ENCODE measurements at regions not wholly inside any gene's neighbourhood (a gene's known extent, or its start where the extent isn't known, plus 50 kb on each side); places are given as distances from the start of the nearest gene placed in this dataset.

DNA sequence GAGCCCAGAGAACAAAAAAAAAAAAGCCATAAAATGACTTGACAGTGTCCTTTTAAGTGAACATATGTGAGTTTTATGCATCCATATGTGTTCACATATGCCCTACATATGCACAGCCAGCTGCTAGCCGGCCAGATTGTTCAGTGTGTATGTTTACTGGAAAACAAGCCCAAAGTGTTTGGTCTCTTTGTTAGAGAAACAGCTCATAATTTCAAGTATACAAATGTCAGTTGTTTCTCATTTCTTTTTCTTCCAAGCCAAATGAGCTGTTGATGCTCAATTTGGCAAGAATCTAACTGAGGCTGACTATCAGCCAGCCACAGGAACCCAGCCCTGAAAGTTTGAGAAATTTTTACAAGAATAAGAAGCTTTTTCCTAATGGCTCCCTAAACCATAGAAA, 60.8 kb upstream of the TSPAN8 start (continued):
- TF ChIP-seq, protein P1, sequence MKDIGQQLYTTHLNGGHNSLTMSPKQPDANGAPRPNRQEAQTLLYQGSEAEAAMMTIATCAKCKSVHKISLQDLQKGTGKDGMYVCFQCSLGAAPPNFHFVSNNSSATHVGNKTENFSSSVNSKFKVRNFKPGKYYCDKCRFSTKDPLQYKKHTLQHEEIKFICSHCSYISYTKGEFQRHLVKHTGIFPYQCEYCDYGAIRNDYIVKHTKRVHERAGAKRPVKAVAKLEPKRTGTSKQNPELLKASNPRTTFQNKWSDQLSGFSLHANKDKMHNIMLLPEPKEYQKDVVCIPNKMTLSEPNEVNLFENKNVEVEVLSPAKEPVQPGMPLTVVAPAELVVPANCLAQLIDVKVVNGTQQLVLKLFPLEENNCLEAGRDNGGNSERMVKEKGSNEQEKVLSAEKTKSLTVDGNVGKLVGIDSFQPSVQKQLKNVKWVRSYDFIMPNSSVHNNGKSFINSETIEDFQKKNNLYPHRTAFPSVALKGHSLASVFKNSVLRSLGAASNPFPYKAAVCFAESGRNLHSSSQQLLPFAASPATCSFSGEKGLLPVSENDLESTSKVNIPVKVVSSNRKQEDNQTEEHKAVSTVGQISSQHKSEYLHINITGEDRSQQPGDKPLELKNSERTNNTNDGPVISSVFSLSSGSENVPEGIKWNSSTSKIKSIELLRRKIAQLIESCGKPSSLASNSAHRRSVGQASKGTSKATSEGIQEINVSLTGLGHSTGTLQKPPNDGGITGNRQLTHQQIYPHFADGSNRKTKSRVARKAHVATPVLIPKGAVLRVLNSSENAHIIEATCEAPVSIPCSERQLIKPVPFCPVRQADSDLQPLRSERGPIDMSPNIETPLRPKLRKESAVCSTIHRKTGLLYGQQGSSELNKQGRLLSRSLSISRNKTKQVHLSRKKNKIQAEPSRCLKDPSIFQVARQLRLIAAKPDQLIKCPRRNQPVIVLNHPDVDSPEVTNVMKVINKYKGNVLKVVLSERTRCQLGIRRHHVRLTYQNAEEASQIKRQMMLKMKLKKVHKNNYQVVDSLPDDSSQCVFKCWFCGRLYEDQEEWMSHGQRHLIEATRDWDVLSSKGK (CRISPR knock-in tag; IDR thresholded peaks at IDR 0.05): no peak
- no peak for TF ChIP-seq ZSCAN29 (IDR thresholded peaks at IDR 0.05)
- no peak for TF ChIP-seq ASH1L (IDR thresholded peaks at IDR 0.05; ENCODE audit: borderline replicate concordance, low read depth, partially characterized antibody)
- TF ChIP-seq, protein P2, sequence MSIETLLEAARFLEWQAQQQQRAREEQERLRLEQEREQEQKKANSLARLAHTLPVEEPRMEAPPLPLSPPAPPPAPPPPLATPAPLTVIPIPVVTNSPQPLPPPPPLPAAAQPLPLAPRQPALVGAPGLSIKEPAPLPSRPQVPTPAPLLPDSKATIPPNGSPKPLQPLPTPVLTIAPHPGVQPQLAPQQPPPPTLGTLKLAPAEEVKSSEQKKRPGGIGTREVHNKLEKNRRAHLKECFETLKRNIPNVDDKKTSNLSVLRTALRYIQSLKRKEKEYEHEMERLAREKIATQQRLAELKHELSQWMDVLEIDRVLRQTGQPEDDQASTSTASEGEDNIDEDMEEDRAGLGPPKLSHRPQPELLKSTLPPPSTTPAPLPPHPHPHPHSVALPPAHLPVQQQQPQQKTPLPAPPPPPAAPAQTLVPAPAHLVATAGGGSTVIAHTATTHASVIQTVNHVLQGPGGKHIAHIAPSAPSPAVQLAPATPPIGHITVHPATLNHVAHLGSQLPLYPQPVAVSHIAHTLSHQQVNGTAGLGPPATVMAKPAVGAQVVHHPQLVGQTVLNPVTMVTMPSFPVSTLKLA (conservative IDR thresholded peaks at IDR 0.05): no peak
